Transverse colon (tissue), 3 donors: ENCODE measurements at regions not wholly inside any gene's neighbourhood (a gene's known extent, or its start where the extent isn't known, plus 50 kb on each side); places are given as distances from the start of the nearest gene placed in this dataset.

Experiments
- CTCF ChIP-seq, 5 experiments: fragments of 200-600 bp in 3 of 5; fragments of 450-650 bp in 2 of 5; sonication (generic) in 3 of 5; IDR thresholded peaks; 1 replicate in 2 of 5; 2 replicates in 3 of 5; pipeline ENCODE4 v1.5.1; 2016 to 2017; ENCODE audit warnings: antibody characterized with exemption in 5 of 5, inconsistent platforms in 3 of 5, mild to moderate bottlenecking in 2 of 5, moderate library complexity in 1 of 5
- EP300 ChIP-seq: sonication (generic); formaldehyde crosslinking; IDR thresholded peaks from one replicate; pipeline ENCODE4 v1.6.1; 2017; ENCODE audit warnings: antibody characterized with exemption, low read depth
- POLR2A ChIP-seq: fragments of 450-650 bp; IDR thresholded peaks from one replicate; pipeline ENCODE4 v1.6.1; 2016; ENCODE audit warnings: antibody characterized with exemption, mild to moderate bottlenecking, moderate library complexity

GRCh38 chr22:27314276-27314807 lies 487.2 kb downstream of the MN1 start:
- no peak for TF ChIP-seq POLR2A
- no peak for TF ChIP-seq CTCF (IDR thresholded peaks at IDR 0.05)
- TF ChIP-seq EP300: no peak
